T-helper 2 cell treated with Interferon-gamma antibody and Interleukin-4, amounts not matched to agents 100 ng/mL and 5 ng/mL, for 36 hours (primary cell): ENCODE measurements at regions not wholly inside any gene's neighbourhood (a gene's known extent, or its start where the extent isn't known, plus 50 kb on each side); places are given as distances from the start of the nearest gene placed in this dataset.

ENCODE experiments used
- intact Hi-C: fragments of 100-400 bp; cut with micrococcal nuclease; formaldehyde crosslinking; loops from one replicate; pipeline ENCODE4 v1.15.1; 2023

DNA sequence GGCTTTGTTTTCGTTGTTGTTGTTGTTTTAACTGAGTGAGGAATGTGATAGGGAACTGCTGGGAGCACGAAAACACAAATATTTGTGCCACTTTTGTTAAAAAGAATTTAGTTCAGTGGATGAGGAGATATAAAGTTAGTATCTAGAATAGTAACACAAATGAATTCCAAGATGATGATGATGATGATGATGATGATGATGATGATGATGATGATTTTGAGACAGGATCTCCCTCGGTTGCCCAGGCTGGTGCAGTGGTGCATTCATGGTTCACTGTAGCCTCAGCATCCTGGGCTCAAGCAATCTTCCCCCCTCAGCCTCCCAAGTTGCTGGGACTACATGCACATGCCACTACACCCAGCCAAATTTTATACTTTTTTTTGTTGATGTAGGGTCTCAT lies 223.7 kb downstream of the DSEL start:
- intact Hi-C loops: no loop called here

DNA sequence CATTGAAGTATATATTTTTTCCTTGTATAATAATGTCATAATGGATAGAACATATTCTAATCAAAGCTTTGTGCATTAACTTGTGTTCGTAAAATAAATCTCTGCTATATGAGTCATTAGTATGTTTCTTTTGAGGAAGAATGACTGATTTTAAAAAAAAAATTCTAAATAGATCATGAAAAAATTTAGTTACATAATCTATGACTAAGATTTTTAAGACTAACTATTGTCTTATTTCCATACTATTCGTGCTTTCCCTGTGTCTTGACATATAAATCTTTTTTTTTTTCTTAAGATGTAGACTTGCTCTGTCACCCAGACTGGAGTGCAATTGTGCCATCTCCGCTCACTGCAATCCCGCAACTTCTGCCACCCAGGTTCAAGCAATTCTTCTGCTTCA lies 226.1 kb downstream of the DSEL start:
- intact Hi-C loops: no loop called here

DNA sequence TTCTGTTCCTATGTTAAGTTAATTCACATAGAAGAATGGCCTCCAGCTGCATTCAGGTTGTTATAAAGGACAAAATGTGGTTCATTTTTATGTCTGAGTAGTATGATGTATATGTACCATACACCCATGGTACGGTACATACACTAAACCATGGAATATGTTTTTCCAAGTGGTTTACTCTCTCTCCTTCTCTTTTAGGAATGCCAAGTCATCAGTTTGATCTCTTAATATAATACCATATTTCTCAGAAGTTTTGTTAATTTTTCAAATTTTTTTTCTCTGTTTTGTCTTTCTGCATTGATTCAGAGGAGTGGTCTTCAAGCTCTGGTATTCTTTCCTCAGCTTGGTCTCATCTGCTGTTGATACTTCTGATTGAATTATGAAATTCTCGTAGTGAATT lies 230.9 kb downstream of the DSEL start:
- intact Hi-C loops: no loop called here

DNA sequence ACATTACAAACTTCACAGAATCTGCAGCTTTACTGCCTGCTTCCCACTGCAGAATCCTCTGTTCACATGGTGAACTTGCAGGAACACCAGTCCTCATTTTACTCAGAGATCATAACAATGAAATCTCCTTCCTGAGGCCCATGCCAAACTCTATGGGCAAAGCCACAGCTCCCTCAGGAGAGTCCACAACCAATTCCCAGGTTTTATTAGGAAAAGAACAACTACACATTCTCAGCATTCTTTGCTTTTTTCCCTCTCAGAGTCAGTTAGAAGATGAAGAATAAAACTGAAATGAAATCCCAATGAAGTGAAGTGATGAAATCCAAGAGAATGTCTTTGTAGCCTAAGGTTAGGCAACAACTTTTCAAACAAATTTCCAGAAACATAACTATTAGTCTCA lies 233.7 kb downstream of the DSEL start:
- intact Hi-C loops: no loop called here

DNA sequence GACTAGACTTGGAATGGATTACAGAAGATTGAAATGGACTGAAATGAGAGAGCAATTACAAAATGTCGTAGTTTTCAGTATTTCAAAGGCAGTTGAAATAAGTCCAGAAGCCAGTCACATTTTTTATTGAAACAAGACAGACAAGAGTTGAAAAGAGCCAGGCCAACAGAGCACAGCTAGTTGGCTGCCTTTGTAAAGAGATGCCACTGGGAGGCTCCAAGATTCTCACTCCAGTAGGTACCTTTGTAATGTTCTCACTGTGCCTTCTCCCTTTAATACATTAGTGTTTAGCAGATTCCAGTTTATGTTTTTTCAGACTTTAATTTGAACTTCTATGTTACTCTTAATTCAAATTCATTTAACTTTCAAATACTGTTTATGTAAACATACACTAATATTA lies 234.8 kb downstream of the DSEL start:
- intact Hi-C loops: no loop called here

DNA sequence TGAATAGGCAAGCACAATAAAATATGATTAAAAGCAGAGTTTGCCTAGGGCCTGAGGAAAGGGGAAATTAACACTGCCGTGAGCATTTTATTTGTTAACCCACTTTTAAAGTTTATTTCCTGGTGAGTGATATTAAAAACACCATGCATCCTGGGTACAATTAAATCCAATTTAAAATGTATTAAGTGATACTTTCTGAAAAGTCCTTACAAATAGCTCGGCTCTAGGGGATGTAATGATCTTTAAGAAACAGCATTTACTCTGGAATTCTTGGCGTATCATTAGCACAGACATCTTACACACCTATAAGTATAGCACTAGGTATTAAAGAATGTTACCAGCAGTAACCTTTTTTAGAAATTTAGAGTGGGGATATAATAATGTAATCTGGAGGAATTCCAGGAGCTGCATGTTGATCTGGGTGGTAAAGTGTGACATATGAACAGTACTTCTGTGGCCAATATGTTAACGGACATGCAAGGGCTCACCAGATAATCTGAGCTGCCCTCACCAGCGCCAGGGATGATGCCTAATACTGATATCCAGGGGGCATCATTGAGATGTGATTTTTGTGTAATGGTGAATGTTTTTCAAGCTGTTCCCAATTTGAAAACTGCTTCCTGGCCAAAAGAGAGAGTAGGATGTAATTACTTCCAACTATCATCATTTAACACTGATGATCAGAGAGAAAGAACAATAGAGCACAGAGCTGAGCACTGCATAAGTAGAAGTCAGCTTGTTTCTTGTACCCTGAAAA lies 235.9 kb downstream of the DSEL start:
- intact Hi-C loops: no loop called here

DNA sequence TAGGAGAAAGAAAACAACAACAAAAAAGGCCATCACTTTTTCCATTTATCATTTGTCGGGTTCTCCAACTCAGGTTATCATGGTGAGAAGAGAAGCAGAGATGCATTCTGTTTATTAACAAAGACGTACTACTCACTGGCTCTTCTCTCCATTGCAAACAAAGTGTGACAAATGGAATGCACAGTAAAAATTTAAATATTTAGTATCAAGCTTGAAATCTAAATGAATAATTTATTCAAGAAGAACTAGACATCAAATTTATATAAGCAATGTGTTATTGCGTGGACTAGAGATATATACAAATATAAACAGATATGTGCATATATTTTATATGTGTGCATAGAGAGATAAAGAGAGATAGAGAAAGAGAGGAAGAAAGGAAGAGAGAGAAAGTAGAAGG lies 236.5 kb downstream of the DSEL start:
- intact Hi-C loops: no loop called here

- intact Hi-C loops: no loop called here
Observed at GRCh38 chr18:67278984-67279383, 237.5 kb downstream of the DSEL start.

DNA sequence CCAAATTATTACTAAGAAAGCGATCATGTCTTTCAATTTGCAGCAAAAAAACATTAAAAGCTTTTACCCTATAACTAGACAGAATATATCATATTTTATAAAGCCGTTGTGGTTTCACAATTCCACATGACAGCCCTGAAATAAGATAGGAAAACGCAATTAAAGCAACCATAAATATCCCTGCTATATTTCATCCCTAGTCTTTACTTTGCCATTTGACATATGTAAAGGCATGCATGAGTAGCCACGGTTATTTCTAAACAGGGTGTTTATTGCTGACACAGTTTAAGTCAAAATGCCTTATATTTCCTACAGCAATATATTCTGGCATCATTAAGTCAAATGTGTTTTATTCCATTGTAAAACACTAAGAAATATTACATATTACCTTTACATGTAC lies 239.9 kb downstream of the DSEL start:
- intact Hi-C loops: no loop called here

DNA sequence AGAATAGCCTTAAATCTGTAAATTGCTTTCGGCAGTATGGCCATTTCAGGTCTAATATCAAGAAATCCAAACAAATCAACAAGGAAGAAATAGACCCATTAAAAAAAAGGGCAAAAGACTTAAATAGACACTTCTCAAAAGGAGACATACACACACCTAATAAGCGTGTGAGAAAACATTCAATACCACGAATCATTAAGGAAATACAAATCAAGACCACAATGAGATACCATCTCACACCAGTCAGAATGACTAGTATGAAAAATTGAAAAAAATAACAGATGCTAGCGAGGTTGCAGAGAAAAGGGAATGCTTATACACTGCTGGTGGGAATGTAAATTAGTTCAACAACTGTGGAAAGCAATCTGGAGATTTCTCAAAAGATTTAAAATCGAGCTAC lies 243.2 kb downstream of the DSEL start:
- intact Hi-C loops: no loop called here

DNA sequence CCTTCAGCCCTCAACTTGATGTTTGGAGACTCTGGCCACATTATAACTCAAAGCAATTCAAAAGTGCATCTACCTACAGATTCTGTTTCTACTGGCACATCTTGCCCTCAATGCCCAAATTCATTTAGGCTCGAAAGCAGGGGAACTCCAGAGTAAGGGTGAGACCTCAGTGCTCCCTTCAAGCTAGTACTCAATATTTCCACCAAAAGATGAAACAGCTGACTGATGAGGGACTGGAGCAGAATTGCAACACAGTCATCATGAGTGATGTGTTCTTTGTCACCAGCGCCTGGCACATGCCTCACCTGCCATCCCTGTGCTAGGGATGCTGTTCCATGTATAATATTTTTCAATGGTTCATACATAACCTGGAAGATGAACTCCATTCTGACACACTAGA lies 247.3 kb downstream of the DSEL start:
- intact Hi-C loops: no loop called here

DNA sequence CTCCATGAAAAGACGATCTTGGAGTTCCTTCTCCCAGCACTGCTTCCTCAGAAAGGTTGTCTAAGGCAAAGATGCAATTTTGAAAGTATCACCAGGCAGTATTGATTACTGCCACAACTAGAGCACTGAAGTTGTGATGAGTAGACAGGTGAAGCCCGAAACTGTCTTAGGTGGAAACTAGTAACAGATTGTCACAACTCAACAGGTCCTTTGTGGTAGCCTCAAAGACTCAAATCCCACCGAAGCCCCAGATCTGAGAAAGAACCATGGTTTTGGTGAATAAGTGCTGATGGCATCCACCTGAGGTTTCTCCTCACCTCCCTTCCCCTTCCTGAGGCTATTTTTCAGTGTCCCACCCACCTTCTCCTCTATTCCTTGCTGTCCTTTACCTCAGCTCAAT lies 248.0 kb downstream of the DSEL start:
- intact Hi-C loops: no loop called here

DNA sequence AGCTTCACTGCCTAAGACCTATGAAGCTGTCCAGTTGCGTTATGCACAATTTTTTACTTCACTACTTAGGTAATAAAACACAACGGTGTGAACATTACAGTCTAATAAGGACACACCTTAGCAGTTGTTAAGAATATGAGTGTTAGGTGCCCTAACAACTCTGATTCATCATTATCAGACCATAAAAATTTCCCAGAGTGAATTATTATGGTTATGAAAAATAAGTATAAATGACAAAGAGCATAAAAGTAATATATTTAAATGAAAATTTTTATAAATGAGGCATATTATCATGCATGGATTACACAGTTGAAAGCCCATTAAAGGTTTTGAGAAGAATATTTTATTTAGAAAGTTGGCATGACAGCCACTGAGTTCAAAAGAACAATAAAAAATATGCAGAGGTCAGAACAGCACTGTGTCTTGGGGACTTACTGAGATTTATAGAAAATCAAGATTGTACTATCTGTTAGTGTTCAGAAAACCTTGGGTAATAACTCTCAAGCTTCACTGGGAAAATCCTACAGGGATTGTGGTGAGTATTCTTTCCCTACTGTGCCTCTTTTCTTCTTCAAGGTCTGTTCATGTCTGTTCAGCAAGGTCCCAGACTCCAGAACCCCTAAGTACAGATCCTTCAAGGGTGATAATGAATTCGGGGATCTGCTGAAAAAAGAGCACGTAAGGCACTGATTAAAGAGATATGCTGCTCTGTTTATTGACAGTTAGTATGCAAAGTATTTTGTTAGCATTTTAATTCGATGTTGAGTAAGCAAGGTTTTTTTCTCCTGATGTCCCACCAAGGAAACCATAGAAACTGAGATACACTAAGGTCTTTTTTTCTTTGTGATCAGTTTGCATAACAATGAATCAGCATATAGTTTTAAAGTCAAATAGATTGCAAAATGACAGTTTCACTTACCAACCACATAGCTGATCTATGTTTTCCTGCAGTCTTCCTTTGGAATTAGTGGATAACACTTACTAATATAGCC lies 250.0 kb downstream of the DSEL start:
- intact Hi-C loops: no loop called here

DNA sequence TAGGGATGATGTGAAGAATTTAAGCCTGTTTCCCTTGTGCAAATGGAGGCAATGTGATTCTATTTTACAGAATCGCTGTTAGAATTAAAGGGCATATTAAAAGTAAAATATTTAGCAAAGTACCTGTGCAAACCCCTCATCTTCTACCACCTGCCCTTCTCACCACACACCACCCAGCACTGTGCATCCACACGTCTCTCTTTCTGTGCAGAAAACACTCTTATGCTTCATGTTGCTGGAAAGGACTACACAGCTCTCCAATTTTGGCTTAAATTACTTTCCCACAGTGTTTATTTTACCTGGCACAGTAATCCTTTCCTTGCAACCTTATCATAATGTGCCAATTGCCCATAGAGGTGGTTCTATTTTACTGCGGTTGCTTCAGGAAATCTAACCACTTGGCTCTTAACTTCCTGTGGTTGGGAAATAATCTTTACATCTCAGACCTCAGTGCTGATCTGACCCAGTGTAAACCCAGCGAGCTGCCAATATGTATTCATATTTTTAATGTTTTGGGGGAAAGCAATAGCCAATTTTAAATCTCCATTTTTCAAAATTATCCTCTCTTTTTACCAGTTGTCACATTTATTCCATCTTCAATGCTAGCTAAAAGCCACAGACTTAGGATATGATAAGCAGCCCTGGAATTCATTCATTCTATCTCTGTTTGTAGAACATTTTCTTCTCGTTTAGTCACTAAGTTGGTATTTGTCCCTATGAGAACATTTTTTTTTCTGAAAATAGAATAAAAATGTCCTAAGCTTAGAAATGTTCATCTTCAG lies 250.9 kb downstream of the DSEL start:
- intact Hi-C loops: no loop called here

- intact Hi-C loops: loop anchor here (2.0 kb wide), 1 partner anchor 47 kb away; no protein-coding TSS in a partner anchor
Observed at GRCh38 chr18:67261931-67262552, 254.5 kb downstream of the DSEL start.

- intact Hi-C loops: no loop called here
Observed at GRCh38 chr18:67260841-67261240, 255.7 kb downstream of the DSEL start.

DNA sequence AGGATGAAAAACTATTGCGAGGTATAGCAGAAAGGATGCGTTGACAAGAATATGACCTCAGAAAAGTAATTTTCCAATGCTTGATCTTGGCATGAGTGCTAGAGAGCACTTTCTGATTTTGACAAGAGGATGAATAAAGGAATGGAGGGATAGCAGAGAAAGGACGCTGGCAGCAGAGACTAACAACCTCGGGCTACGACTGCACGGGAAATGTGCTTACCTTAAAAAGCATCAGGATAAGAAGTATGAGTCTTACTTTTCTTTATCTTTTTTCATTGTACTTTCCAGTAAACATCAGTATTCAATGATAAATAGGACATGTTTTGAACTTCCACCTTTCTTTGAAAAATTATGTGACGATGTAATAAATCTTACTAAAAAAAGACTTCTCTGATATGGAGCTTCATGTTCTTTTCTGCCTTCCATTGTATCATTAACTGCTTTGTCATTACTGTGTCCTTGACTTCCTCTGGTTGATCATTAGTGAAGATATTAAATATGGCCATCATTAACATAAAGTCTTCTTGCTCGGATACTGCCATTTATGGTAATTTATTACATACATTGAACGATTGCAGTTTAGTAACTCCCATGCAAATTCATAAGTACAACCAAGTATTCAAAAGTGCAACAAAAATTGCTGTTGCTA lies 265.6 kb downstream of the DSEL start:
- intact Hi-C loops: no loop called here

DNA sequence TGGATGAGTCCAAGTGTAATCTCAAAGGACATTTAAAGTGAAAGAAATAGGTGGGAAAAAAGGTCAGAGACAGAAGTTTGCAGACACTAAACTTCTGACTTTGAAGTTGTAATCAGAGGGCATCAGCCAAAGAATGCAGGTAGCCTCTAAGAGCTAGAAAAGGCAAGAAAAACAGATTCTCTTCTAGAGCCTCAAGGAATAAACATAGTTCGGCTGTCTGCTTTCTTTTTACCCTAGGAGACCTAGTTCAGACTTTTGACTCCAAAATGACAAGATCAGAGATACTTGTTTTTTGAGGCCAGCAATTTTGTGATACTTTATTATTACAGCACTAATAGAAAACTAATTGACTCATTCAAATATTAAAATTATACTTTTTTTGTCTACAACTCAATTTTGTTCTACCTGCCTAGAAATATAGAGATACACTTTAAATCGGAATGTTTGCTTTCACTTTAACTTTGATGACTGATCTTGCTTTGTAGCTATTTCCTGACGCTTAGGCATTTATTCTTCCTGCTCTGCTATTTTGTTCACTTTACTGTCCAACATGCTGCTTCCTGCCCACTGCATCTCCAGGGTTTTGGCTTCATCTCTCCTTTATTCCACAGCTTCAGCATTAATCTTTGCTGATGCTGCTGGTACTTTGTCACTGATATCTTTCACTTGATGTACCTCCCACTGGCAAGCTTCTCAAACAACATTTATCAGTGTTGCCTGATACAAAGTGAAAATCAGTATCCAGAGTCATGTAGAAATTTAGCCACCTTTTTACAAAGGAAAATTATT lies 272.5 kb downstream of the DSEL start:
- intact Hi-C loops: loop anchor here (10.0 kb wide), 1 partner anchor 271 kb away; the partner anchor contains the start of gene DSEL

DNA sequence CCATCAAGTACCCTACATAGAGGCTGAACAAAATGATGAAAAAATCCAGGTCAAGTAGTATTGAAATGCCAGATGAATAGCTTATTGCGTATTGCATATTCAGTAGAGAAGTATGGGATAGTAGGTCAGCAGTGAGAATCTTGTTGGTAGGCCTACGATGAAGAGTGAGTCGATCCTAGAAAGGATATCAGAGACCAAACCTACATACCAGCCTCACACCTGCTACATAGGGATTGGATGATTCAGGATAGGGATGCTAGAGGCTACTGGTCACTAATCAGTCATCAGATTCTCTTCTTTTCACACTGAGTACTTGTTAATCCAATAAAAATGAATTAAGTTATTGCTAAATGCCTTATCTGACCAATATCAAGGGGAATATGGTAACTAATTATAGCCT lies 274.5 kb downstream of the DSEL start:
- intact Hi-C loops: loop anchor here (10.0 kb wide), 1 partner anchor 273 kb away; the partner anchor contains the start of gene DSEL

DNA sequence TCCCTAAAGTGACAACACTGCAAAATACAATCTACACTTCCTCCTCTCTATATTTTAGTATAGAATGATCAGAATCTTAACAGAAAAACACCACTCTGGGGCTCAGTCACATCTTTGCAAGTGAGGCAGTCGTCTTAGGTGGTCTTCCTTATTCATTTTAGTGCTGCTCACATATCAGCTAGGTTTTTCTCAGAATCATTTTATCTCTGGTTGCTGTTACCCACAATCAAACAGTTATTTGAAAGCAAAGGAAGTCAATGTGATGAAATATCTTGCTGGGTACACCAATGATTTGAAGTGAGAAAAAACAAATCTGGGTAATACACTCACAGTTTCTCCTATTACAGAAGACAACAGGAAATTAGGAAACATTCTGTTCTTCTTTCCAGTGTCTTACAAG lies 275.2 kb downstream of the DSEL start:
- intact Hi-C loops: loop anchor here (10.0 kb wide), 1 partner anchor 274 kb away; the partner anchor contains the start of gene DSEL
